Skeletal muscle tissue (tissue), 3 donors: ENCODE measurements at regions not wholly inside any gene's neighbourhood (a gene's known extent, or its start where the extent isn't known, plus 50 kb on each side); places are given as distances from the start of the nearest gene placed in this dataset.

ENCODE experiments used
- H3K27ac ChIP-seq: one replicate; pipeline ENCODE4 v1.7.0; 2013; ENCODE audit warnings: mild to moderate bottlenecking, low read depth, low read length, inconsistent platforms
- H3K27me3 ChIP-seq, 3 donors: one replicate each; pipeline ENCODE4 v1.7.0; 2013; ENCODE audit warnings: low read length in 3 of 3; ENCODE audit not compliant: control insufficient read depth in 3 of 3, insufficient read depth in 3 of 3
- H3K36me3 ChIP-seq, 3 donors: one replicate each; pipeline ENCODE4 v1.7.0; 2013; ENCODE audit warnings: low read length in 3 of 3; ENCODE audit not compliant: control insufficient read depth in 3 of 3, insufficient read depth in 3 of 3
- H3K4me1 ChIP-seq, 3 donors: one replicate each; pipeline ENCODE4 v1.7.0; 2013; ENCODE audit warnings: low read length in 3 of 3, mild to moderate bottlenecking in 3 of 3; ENCODE audit not compliant: control insufficient read depth in 3 of 3, insufficient read depth in 3 of 3
- H3K4me3 ChIP-seq, 3 donors: one replicate each; pipeline ENCODE4 v1.7.0; 2013; ENCODE audit warnings: low read length in 3 of 3
- H3K9ac ChIP-seq, 3 donors: one replicate each; pipeline ENCODE4 v1.7.0; 2013; ENCODE audit warnings: low read length in 3 of 3, mild to moderate bottlenecking in 3 of 3, moderate library complexity in 2 of 3, low read depth in 1 of 3
- H3K9me3 ChIP-seq, 3 donors: one replicate each; pipeline ENCODE4 v1.7.0; 2013; ENCODE audit warnings: low read length in 3 of 3; ENCODE audit not compliant: control insufficient read depth in 3 of 3
- donor health status: Osteomylitis.

GRCh38 chr6:41418741-41419140 is 83.3 kb downstream of the NCR2 start:
- Histone ChIP-seq H3K9ac (no peak overlapping the region), H3K36me3 (no peaks in the 10 kb centered on the region), H3K4me1 (no peaks in the 10 kb centered on the region), H3K4me3 (no peak overlapping the region), H3K9me3 (peaks cover 0 to 3% (median 3%) of the 10 kb centered on the region in 3 donors), H3K27me3 (peaks cover 33 to 39% (median 33%) of the 10 kb centered on the region in 3 donors), H3K27ac (no peak overlapping the region)

DNA sequence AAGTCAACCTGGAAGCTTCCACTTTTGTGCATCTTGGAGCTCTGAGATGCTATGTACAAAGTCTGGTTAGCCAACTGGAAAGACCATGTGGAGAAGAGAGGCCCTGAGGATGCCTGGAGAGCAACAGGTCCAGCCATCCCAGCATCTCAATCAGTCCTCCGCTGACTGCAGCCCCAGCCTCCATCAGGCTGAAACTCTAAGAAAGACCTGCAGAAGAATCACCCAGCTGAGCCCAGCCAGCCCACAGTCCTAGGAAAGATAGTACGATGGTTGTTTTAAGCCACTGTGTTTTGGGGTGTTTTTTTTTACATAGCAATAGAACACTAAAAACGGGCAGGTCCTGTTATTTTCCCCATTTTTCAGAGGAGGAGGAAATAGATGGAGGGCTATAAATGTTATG is 84.0 kb downstream of the NCR2 start:
- H3K27ac ChIP-seq, result no peak overlapping the region
- no peak overlapping the region for H3K9ac ChIP-seq
- peaks cover 27 to 34% (median 30%) of the 10 kb centered on the region in 3 donors for H3K27me3 ChIP-seq
- H3K36me3 ChIP-seq, result no peaks in the 10 kb centered on the region
- H3K4me3 ChIP-seq, result no peak overlapping the region
- H3K4me1 ChIP-seq, result peaks cover 0 to 3% (median 1%) of the 10 kb centered on the region in 3 donors
- peaks cover 0 to 3% (median 3%) of the 10 kb centered on the region in 3 donors for H3K9me3 ChIP-seq

- Histone ChIP-seq H3K4me1 (peaks cover 0 to 3% (median 2%) of the 10 kb centered on the region in 3 donors), H3K4me3 (no peak overlapping the region), H3K9me3 (peaks cover 0 to 3% (median 3%) of the 10 kb centered on the region in 3 donors), H3K27ac (no peak overlapping the region), H3K36me3 (no peaks in the 10 kb centered on the region), H3K9ac (no peak overlapping the region), H3K27me3 (peaks cover 19 to 27% (median 23%) of the 10 kb centered on the region in 3 donors)
Measured at GRCh38 chr6:41420186-41420585, 84.8 kb downstream of the NCR2 start.

DNA sequence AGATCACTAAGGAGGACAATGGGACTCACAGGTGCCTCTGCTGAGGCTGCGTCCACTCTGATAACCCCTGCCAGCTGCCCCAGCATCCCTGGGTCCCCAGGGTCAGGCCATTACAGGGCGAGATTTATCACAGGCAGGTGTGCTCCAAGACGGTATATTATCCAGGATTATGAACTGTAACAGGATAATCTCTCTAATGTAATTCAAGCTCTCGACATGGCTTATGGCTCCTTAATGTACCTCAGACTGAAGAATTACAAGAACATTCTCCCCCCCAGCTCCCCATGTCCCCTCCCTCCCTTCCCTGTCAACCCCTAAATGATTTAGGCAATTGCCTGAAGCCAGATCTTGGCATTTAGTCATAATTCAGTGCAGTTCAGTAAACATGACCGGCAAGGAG is 86.8 kb downstream of the NCR2 start:
- Histone ChIP-seq H3K27ac (no peak overlapping the region), H3K36me3 (no peaks in the 10 kb centered on the region), H3K4me1 (peaks cover 6 to 7% (median 7%) of the 10 kb centered on the region in 3 donors), H3K9ac (no peak overlapping the region), H3K9me3 (peaks cover 0 to 3% (median 3%) of the 10 kb centered on the region in 3 donors), H3K4me3 (no peak overlapping the region), H3K27me3 (peaks cover 5 to 10% (median 7%) of the 10 kb centered on the region in 3 donors)

DNA sequence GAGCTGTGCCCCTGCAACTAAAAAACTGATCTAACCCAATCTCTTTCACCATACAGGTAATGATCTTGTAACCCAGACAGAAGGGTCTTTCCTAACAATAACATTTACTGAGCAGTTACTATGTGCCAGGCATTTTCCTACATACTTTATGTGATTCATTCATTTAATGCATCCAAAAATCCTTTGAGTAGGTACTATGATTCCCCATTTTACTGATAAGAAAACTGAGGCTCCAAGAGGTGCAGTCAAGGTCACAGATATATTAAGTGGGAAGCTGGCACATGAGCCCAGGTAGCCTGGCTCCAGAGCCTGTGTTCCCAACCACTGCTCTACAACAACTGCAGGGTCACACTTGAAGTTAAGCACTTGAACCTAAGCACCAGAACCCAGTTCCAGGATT is 87.6 kb downstream of the NCR2 start:
- Histone ChIP-seq H3K9me3 (peaks cover 0 to 3% (median 3%) of the 10 kb centered on the region in 3 donors), H3K9ac (no peak overlapping the region)

GRCh38 chr6:41424370-41425058 is 89.1 kb downstream of the NCR2 start:
- Histone ChIP-seq H3K4me1 (peaks cover 17 to 21% (median 17%) of the 10 kb centered on the region in 3 donors), H3K4me3 (no peak overlapping the region), H3K9ac (no peak overlapping the region), H3K27ac (no peak overlapping the region), H3K9me3 (no peaks in the 10 kb centered on the region), H3K27me3 (peaks cover 0 to 5% (median 4%) of the 10 kb centered on the region in 3 donors), H3K36me3 (no peaks in the 10 kb centered on the region)

More for the DNA sequence above, 87.6 kb downstream of the NCR2 start:
- peaks cover 2 to 7% (median 4%) of the 10 kb centered on the region in 3 donors for H3K27me3 ChIP-seq
- H3K27ac ChIP-seq, result no peak overlapping the region
- no peak overlapping the region for H3K4me3 ChIP-seq
- peaks cover 8 to 14% (median 12%) of the 10 kb centered on the region in 3 donors for H3K4me1 ChIP-seq
- no peaks in the 10 kb centered on the region for H3K36me3 ChIP-seq

DNA sequence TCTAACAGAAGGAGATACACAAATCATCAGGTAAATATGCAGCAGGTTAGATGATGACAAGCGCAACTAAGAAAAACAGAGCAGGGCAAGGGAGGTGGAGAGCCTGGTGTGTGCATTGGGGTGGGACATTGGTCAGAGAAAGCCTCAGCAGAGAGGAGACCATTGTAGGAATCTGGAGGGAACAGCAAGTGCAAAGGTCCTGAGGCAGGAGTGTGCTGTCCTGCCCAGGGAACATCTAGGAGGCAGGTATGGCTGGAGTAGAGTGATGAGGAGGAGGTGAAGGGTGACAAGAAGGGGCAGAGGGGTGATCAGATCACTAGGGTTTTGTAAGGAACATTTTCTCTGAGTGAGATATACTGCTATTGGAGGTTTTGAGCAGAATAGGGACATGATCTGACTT is 90.1 kb downstream of the NCR2 start:
- Histone ChIP-seq H3K4me1 (peaks cover 21 to 31% (median 26%) of the 10 kb centered on the region in 3 donors), H3K9me3 (no peaks in the 10 kb centered on the region), H3K27me3 (peaks cover 0 to 4% (median 2%) of the 10 kb centered on the region in 3 donors), H3K27ac (no peak overlapping the region), H3K36me3 (no peaks in the 10 kb centered on the region), H3K9ac (no peak overlapping the region), H3K4me3 (no peak overlapping the region)

- Histone ChIP-seq H3K36me3 (no peaks in the 10 kb centered on the region), H3K4me1 (peaks cover 25 to 35% (median 32%) of the 10 kb centered on the region in 3 donors), H3K4me3 (no peak overlapping the region), H3K27ac (no peak overlapping the region), H3K9me3 (no peaks in the 10 kb centered on the region), H3K9ac (no peak overlapping the region), H3K27me3 (peaks cover 0 to 4% (median 0%) of the 10 kb centered on the region in 3 donors)
Measured at GRCh38 chr6:41426438-41426851, 91.0 kb downstream of the NCR2 start.

DNA sequence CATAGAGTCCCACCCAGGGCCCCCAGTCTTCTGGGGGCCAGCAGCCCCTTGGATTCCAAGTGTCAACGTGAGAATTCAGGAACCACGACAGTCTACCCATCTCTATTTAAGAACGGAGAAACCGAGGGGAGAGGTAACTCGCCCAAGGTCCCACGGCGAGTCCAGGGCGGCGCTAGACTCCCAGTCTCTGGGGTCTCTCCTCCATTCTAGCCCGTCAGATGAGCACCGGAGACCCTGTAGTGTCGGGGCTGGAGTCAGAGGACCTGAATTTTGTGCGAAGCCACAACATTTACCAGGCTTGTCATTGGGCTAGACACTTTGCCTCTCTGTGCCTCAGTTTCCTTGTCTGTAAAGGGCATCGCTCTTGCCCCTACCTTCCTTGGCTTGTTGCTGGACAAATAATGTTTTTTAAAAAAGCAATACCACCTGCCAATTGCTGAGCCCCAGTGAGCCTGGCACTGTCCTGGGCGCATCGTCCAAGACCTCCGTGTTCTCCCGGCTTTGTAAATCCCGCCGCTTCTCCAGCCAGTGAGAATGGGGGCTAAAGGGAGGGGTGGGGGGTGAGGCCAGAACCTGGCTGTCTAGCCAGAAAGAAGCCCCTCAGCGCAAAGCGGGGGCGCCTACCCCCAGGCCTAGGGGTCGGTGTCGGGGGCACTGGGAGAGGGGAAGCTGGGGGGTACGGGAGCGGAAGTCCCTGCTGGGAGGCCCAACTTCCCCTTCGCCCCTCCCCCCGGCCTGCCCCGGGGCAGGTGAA is 91.7 kb downstream of the NCR2 start:
- Histone ChIP-seq H3K9me3 (no peaks in the 10 kb centered on the region), H3K4me3 (peak overlapping the region in 1 of 3 donors; percentile 65), H3K27me3 (peaks cover 0 to 4% (median 0%) of the 10 kb centered on the region in 3 donors), H3K4me1 (peaks cover 25 to 35% (median 32%) of the 10 kb centered on the region in 3 donors), H3K9ac (peak overlapping the region in 2 of 3 donors; percentile 67 to 81), H3K36me3 (no peaks in the 10 kb centered on the region), H3K27ac (no peak overlapping the region)
